Nephron progenitor cell (in vitro differentiated cells): ENCODE measurements at regions not wholly inside any gene's neighbourhood (a gene's known extent, or its start where the extent isn't known, plus 50 kb on each side); places are given as distances from the start of the nearest gene placed in this dataset.

Experiments used
- DNase-seq: peaks from one replicate; pipeline ENCODE4 v3.0.0; 2021
- H3K27ac Mint-ChIP-seq: 2 replicates; pipeline ENCODE4 v1.8.0; 2021; ENCODE audit warnings: mild to moderate bottlenecking, moderate library complexity, mixed read lengths
- H3K27me3 Mint-ChIP-seq: 2 replicates; pipeline ENCODE4 v1.8.0; 2021; ENCODE audit warnings: mild to moderate bottlenecking, low read depth, mixed read lengths; ENCODE audit not compliant: poor library complexity
- H3K36me3 Mint-ChIP-seq: 2 replicates; pipeline ENCODE4 v1.8.0; 2021; ENCODE audit warnings: low read depth, mixed read lengths
- H3K4me1 Mint-ChIP-seq: 2 replicates; pipeline ENCODE4 v1.8.0; 2021; ENCODE audit warnings: mixed read lengths
- H3K4me3 Mint-ChIP-seq: 2 replicates; pipeline ENCODE4 v1.8.0; 2021; ENCODE audit warnings: mild to moderate bottlenecking, moderate library complexity, mixed read lengths
- H3K9me3 Mint-ChIP-seq: 2 replicates; pipeline ENCODE4 v1.8.0; 2021; ENCODE audit warnings: mild to moderate bottlenecking, moderate library complexity, mixed read lengths
- TF ChIP-seq, protein P1 (sequence below): fragments of 200-600 bp; sonication (generic); IDR thresholded peaks from 2 replicates; pipeline ENCODE4 v1.5.0; 2021; ENCODE audit warnings: antibody characterized with exemption

DNA sequence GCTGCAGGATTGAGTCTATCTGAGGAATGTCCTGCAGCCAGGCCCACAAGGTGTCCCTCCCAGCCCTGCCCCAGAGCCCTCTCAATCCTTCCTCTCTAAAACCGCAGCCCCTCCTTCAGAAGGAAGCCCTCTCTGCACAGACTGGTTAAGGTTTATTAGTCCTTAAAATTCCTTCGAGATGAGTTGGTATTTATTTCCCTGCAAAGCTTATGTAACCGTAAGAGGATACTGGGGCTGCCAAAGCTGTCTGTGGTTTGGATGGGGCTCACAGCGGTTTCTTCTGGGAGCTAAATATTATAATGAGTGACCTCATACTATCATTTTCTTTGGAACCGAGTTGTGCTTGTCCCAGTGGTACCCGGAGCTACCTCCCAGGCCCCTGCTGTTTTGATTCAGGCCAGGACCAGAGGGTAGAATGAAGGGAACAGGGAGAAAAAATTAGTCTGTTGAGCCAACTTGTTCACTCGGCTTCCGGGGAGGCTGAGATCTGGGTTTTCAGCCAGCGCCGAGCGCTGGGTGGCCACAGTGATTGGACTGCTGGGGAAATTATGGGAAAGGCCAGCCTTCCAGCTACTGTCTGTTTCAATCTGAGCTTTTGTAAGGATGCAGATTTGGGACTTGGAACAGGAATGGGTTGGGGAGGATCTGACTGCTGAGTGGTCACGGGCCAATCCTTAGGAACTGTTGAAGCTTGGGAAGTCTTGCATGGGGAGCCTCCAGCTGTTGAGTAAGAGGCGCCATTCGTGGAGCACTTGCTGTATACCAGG lies 107.5 kb downstream of the NDFIP1 start:
- Mint-ChIP-seq H3K4me3 (no peak overlapping the region), H3K4me1 (peaks cover 20% of the 10 kb centered on the region), H3K27ac (peak overlapping the region; percentile 69), H3K36me3 (no peaks in the 10 kb centered on the region), H3K9me3 (no peaks in the 10 kb centered on the region), H3K27me3 (peaks cover 3% of the 10 kb centered on the region)
- DNase-seq: no peak
- TF ChIP-seq, protein P1, sequence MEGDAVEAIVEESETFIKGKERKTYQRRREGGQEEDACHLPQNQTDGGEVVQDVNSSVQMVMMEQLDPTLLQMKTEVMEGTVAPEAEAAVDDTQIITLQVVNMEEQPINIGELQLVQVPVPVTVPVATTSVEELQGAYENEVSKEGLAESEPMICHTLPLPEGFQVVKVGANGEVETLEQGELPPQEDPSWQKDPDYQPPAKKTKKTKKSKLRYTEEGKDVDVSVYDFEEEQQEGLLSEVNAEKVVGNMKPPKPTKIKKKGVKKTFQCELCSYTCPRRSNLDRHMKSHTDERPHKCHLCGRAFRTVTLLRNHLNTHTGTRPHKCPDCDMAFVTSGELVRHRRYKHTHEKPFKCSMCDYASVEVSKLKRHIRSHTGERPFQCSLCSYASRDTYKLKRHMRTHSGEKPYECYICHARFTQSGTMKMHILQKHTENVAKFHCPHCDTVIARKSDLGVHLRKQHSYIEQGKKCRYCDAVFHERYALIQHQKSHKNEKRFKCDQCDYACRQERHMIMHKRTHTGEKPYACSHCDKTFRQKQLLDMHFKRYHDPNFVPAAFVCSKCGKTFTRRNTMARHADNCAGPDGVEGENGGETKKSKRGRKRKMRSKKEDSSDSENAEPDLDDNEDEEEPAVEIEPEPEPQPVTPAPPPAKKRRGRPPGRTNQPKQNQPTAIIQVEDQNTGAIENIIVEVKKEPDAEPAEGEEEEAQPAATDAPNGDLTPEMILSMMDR: no peak

DNA sequence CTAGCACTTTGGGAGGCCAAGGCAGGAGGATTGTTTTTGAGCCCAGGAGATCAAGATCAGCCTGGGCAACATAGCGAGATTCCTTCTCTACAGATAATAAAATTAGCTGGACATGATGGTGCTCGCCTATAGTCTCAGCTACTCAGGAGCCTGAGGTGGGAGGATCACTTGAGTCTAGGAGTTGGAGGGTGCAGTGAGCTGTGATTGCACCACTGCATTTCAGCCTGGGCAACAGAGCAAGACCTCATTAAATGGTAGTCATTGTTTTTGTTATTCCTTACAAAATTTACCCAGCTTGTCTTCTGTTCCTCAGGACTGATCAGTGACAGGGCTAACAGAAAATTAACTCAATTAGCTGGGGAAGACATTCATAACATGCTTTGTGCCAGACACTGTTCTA lies 104.5 kb downstream of the NDFIP1 start:
- Mint-ChIP-seq H3K27ac (no peak overlapping the region), H3K9me3 (no peaks in the 10 kb centered on the region), H3K4me1 (peaks cover 23% of the 10 kb centered on the region), H3K36me3 (no peaks in the 10 kb centered on the region), H3K4me3 (no peak overlapping the region), H3K27me3 (no peaks in the 10 kb centered on the region)
- TF ChIP-seq, protein P1: no peak
- no peak for DNase-seq

DNA sequence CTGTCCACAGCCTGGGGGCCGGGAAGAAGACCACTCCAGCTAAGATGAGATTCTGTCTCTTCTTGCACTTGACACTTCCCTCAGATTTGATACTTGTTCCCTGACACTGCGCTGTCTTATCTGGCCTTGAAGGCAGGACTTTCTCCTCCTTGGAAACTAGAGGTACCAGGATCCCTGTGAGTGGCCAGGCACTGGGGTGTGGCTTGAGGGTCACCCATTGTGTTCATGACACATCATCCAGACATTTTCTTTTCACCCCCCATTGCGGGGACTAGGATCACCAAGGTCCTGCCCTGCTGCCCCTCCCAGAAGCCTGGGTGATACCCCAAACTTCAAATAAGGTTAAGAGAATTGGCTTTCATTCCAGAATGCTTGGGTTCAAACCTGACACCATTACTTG lies 103.3 kb downstream of the NDFIP1 start:
- Mint-ChIP-seq H3K4me1 (peaks cover 23% of the 10 kb centered on the region), H3K4me3 (no peak overlapping the region), H3K27me3 (no peaks in the 10 kb centered on the region), H3K27ac (no peak overlapping the region), H3K9me3 (no peaks in the 10 kb centered on the region), H3K36me3 (no peaks in the 10 kb centered on the region)
- DNase-seq: no peak
- TF ChIP-seq, protein P1: no peak

DNA sequence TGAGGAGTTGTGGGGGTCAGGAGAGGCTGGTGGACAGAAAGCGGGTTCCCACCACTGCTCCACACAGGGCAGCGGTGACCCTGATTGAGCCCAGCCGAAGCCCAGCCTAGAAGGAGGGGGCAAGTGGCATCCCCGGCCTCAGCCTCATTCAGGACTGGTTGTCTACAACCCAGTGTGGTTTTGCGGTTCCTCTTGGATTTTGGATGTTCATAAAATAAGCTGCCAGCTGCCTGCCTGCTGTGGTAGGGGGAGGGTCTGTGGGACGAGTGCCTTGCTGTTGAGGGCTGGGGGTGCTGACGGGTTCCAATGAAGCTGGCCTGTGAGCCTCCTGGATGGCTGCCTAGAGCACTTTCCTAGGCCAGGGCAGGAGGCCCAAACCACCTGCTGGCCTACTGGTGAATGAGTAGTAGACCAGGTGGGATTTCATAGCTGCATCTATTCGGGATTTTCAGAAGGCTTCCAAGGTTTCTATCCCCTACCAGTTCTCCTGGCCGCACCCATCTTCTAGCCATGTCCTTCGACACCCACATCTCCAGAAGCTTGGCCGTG lies 102.4 kb downstream of the NDFIP1 start:
- Mint-ChIP-seq H3K4me3 (no peak overlapping the region), H3K9me3 (no peaks in the 10 kb centered on the region), H3K27me3 (no peaks in the 10 kb centered on the region), H3K36me3 (no peaks in the 10 kb centered on the region), H3K4me1 (peaks cover 16% of the 10 kb centered on the region), H3K27ac (peak overlapping the region; percentile 80)
- TF ChIP-seq, protein P1: no peak
- DNase-seq: no peak

DNA sequence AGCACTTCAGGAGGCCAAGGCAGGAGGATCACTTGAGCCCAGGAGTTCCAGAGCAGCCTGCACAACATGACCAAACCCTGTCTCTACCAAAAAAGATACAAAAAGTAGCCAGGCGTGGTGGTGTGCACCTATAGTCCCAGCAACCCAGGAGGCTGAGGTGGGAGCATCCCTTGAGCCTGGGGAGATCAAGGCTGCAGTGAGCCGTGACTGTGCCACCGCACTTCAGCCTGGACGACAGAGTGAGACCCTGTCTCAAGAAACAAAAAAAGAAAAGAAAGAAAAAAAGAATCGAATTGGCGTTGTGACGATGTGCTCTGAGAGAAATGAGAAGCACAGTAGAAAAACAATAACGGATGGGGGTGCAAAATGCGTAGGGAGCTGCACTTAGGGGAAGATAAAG lies 101.4 kb downstream of the NDFIP1 start:
- Mint-ChIP-seq H3K27me3 (no peaks in the 10 kb centered on the region), H3K27ac (no peak overlapping the region), H3K9me3 (no peaks in the 10 kb centered on the region), H3K36me3 (no peaks in the 10 kb centered on the region), H3K4me3 (no peak overlapping the region), H3K4me1 (peaks cover 15% of the 10 kb centered on the region)
- TF ChIP-seq, protein P1: no peak
- no peak for DNase-seq
